ENCODE measurements at regions not wholly inside any gene's neighbourhood (a gene's known extent, or its start where the extent isn't known, plus 50 kb on each side); places are given as distances from the start of the nearest gene placed in this dataset.

- Histone ChIP-seq H3K36me3 (ENCODE audit: control insufficient read depth, insufficient read depth, low read length) (no peaks in the 10 kb centered on the region), H3K27me3 (ENCODE audit: control insufficient read depth, insufficient read depth, low read length) (no peaks in the 10 kb centered on the region), H3K4me3 (ENCODE audit: low read depth, low read length) (no peak overlapping the region)
- no peak for DNase-seq (ENCODE audit: low read depth)
- TF ChIP-seq, protein P1, sequence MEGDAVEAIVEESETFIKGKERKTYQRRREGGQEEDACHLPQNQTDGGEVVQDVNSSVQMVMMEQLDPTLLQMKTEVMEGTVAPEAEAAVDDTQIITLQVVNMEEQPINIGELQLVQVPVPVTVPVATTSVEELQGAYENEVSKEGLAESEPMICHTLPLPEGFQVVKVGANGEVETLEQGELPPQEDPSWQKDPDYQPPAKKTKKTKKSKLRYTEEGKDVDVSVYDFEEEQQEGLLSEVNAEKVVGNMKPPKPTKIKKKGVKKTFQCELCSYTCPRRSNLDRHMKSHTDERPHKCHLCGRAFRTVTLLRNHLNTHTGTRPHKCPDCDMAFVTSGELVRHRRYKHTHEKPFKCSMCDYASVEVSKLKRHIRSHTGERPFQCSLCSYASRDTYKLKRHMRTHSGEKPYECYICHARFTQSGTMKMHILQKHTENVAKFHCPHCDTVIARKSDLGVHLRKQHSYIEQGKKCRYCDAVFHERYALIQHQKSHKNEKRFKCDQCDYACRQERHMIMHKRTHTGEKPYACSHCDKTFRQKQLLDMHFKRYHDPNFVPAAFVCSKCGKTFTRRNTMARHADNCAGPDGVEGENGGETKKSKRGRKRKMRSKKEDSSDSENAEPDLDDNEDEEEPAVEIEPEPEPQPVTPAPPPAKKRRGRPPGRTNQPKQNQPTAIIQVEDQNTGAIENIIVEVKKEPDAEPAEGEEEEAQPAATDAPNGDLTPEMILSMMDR (IDR thresholded peaks at IDR 0.05; ENCODE audit: insufficient read depth, low read length, poor library complexity, severe bottlenecking): no peak
Observed at GRCh38 chr12:88951860-88952561, 371.7 kb upstream of the KITLG start.

DNA sequence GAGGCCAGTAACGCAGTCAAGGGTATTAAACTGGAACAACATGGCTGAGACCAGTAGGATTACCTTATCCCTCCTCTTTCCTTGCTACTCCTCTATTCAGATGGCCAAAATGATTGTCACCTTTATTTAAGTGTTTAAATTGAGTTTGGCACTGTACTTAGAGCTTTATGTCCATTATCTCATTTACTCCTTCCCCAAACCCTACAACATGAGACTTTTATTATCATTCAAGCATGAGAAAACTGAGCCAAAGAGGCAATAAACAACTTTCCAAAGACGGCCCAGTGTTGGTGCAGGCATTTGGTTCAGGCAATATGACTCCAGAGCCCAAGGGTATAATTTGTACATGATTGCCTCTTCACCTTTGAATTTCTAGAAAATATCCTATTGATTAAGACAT, 370.9 kb upstream of the KITLG start:
- H3K27me3 ChIP-seq (ENCODE audit: control insufficient read depth, insufficient read depth, low read length): no peaks in the 10 kb centered on the region
- no peak for DNase-seq (ENCODE audit: low read depth)
- TF ChIP-seq, protein P1 (IDR thresholded peaks at IDR 0.05; ENCODE audit: insufficient read depth, low read length, poor library complexity, severe bottlenecking): no peak
- H3K4me3 ChIP-seq (ENCODE audit: low read depth, low read length): no peak overlapping the region
- no peaks in the 10 kb centered on the region for H3K36me3 ChIP-seq (ENCODE audit: control insufficient read depth, insufficient read depth, low read length)

GRCh38 chr12:88947486-88948043, 367.3 kb upstream of the KITLG start:
- H3K36me3 ChIP-seq (ENCODE audit: control insufficient read depth, insufficient read depth, low read length): no peaks in the 10 kb centered on the region
- no peak for DNase-seq (ENCODE audit: low read depth)
- no peaks in the 10 kb centered on the region for H3K27me3 ChIP-seq (ENCODE audit: control insufficient read depth, insufficient read depth, low read length)
- no peak overlapping the region for H3K4me3 ChIP-seq (ENCODE audit: low read depth, low read length)
- TF ChIP-seq, protein P1 (IDR thresholded peaks at IDR 0.05; ENCODE audit: insufficient read depth, low read length, poor library complexity, severe bottlenecking): no peak

- Histone ChIP-seq H3K4me3 (ENCODE audit: low read depth, low read length) (no peak overlapping the region), H3K27me3 (ENCODE audit: control insufficient read depth, insufficient read depth, low read length) (no peaks in the 10 kb centered on the region)
- DNase-seq (ENCODE audit: low read depth): no peak
Observed at GRCh38 chr12:88946372-88946997, 366.2 kb upstream of the KITLG start.

DNA sequence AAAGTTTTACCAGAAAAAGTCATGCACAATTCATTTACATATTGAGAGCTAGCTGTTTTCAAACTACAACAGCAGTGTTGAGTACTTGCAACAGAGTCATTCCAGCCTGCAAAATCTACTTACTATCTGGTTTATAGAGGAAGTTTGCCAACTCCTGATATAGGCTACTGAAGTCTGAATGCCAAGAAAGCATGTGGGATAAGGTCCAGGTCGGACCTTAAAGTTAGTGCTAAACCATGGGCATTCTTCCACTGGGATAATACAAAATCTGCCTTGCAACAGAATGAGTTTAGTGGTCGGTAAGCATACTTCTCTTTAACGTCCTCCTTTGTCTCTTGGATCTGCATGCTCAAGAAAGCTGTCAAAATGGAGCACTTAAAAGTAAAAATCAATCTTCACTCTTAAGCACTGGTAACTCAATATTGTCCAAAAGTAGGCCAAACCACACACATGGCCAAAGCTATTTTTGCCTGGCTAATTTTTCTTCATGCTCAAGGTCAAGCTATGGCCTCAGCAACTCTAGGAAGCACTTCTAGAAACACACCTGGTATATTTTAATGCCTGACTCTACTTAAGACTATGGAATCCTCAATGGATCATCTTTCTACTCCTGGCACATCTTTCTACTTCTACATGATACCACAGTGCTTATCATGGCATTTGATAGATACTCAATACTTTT, 364.9 kb upstream of the KITLG start:
- Histone ChIP-seq H3K4me3 (ENCODE audit: low read depth, low read length) (no peak overlapping the region), H3K36me3 (ENCODE audit: control insufficient read depth, insufficient read depth, low read length) (no peaks in the 10 kb centered on the region), H3K27me3 (ENCODE audit: control insufficient read depth, insufficient read depth, low read length) (no peaks in the 10 kb centered on the region)
- TF ChIP-seq, protein P1 (IDR thresholded peaks at IDR 0.05; ENCODE audit: insufficient read depth, low read length, poor library complexity, severe bottlenecking): no peak
- no peak for DNase-seq (ENCODE audit: low read depth)

More at GRCh38 chr12:88946372-88946997, 366.2 kb upstream of the KITLG start:
- TF ChIP-seq, protein P1 (IDR thresholded peaks at IDR 0.05; ENCODE audit: insufficient read depth, low read length, poor library complexity, severe bottlenecking): no peak
- no peaks in the 10 kb centered on the region for H3K36me3 ChIP-seq (ENCODE audit: control insufficient read depth, insufficient read depth, low read length)

Data from kidney epithelial cell (primary cell).